HG02588 (cell line): ENCODE measurements at regions not wholly inside any gene's neighbourhood (a gene's known extent, or its start where the extent isn't known, plus 50 kb on each side); places are given as distances from the start of the nearest gene placed in this dataset.
"Not testable (repeated sequence)": the region's sequence is repeated elsewhere in the genome, so short reads cannot be mapped to it uniquely, and the experiment has no call there.

Experiments used
- ATAC-seq: cut with Tn5 transposase; IDR thresholded peaks from one replicate; pipeline ENCODE4 v1.9.1; 2021; ENCODE audit warnings: mild to moderate bottlenecking, moderate library complexity; ENCODE audit not compliant: unreplicated experiment

DNA sequence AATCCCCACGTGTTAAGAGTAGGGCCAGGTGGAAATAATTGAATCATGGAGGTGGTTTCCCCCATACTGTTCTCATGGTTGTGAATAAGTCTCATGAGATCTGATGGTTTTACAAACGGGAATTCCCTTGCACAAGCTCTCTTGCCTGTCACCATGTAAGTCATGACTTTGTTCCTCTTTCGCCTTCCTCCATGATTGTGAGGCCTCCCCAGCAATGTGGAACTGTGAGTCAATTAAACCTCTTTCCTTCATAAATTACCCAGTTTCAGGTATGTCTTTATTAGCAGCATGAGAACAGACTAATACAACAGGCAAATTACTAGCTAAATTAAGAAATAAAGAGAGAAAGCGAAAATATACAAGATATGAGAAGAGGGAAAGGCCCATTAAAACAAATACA is 1822.6 kb upstream of the PIK3C3 start:
- ATAC-seq: not testable (repeated sequence)

DNA sequence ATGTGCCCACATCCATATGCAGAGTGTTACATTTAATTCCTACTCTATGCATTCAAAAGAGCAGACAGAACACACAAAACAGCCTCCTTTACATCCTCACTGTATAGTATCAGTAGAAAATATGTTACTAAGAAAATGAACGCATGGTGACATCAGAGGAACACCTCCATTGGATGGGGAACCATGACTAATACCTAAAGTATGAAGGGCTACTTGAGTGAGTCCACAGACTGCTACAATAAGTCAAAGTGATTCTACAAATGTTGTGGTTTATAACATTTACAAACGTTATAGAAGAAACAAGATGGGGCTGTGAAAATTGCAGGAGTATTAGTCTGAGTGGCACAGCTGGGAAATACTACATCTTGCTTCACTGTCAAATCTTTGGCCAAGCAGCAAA is 1830.9 kb upstream of the PIK3C3 start:
- ATAC-seq: no peak

DNA sequence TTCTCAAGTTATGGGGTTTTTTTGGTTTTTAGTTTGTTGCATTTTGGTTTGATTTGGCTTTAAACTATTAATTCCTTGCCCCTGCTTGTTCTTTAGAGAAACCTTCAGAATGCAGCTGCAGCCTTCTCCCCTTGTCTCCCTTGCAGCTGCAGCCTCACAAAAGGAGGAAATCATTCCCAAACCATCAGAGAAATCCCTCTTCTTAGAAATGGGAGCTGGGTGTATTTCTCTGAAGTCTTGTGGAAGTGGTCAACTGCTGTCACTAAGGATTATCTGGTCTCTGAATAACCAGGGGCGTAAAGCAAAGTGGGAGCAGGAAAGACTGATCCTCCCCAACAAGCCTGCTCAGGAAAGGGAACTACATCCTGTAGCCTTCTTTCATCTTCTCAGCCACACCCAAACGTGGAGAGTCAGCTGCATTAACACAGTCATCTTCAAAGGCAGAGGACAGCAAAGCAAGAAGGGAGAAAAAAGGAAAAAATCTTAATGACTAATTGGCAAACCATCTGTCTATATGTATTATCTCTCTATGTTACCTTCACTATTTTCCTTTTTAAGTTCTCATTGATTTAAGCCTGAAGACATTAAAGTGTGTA is 1834.1 kb upstream of the PIK3C3 start:
- ATAC-seq: no peak

DNA sequence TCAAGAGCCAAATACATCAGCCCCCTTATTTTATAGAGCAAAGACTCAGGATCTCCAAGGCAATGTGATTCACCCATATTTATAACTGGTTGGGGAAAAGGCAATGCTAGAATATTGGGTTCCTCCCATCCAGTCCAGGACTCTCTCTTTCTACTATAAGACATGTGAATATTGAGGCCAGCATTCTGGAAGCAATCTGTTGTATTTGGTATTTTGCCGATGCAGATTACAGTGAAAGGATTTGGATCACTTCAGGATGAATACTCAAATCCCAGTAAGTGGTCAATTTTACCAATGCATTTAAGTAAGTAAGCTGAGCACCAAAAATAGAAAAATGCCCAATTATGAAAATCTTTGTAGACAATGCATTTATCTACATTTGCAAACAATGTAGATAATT is 1834.7 kb upstream of the PIK3C3 start:
- ATAC-seq: no peak

DNA sequence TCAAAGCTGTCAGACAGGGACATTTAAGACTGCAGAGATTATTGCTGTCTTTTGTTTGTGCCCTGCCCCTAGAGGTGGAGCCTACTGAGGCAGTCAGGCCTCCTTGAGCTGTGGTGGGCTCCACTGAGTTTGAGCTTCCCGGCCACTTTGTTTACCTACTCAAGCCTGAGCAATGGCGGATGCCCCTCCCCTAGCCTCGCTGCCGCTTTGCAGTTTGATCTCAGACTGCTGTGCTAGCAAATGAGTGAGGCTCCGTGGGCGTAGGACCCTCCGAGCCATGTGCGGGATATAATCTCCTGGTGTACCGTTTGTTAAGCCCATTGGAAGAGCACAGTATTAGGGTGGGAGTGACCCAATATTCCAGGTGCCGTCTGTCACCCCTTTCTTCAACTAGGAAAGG is 1835.5 kb upstream of the PIK3C3 start:
- not testable (repeated sequence) for ATAC-seq

DNA sequence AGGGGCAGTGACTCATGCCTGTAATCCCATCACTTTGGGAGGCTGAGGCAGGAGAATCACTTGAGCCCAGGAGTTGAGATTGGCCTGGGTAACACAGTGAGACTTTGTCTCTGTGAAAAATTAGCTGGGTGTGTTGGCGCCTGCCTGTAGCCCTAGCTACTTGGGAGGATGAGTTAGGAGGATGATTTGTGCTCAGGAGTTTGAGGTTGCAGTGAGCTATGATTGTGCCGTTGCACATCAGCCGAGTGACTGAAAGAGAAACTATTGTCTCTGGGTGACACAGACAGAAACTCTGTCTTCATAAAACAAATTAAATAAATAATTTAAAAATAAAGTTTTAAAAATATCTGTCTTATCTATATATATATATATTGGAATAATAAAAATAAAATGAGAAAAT is 1844.6 kb upstream of the PIK3C3 start:
- ATAC-seq: no peak

DNA sequence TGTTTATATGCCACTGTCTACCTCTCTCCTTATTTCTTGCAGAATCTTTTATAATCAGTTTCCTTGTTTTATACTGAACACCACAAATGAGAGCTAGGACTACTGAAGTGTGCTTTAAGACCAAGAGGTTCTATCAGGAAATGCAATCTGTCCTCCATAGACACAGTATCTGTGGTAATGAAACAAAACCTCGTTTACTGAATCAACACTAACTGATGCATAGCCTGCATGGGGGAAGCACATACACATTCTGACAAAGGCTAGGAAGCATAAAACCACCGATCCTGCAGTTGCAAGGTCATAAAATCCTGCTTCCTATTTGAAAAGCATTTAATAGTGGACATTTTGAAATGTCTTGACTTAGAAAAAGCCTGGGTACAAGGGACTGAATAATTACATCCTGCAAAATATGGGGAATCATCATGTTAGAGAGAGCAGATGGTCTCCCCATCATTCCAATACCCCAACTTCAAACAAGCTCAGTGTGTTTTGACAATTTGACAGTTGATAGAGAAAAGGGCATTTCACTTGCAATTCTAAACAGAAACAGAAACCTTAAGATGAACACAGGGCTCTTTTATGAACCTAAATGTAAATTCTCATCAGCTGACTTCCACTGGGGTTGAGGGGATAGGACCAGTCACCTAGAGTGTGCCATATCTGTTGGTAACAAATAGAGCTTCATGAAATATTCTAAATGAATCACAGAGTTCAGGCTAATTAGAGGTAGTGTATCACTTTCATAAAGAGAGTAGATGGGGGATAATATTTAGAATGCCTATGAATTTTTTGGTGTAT is 1845.6 kb upstream of the PIK3C3 start:
- ATAC-seq: no peak

DNA sequence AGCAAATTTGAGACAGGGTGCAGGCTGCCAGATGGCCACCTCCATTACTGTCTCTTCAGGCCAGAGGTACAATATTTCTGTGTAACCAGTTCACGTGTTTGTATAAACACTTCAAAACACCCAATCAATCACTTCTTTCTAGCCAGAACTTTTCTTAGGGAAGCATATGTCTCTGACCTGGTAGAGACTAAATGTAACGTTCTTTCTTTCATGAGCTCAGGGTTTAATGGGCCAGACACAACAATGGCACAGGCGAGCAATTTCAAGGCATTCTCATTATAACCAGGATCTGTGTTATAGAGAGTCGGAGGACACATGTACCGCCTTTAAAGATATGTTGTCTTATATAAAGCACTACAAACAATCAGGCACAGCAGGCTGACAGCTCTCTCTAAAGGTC is 1846.4 kb upstream of the PIK3C3 start:
- ATAC-seq: no peak

DNA sequence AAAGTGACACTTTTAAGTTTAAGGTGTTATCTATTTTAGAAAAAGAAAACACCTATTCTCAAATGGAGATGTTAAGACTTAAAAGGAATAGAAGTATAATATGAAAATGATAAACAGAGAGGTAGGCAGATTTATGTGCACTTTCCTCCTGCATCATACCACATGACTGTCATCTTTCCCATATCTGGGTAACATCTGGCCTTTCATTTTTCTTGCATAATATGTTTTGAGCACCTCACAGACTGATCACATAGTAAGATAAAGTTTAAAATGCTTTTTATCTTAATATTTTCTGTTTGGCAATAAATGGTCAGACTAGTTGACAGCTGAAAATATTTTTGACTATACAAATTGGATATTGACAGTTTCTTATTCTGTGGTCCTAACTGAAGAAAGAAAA is 1852.1 kb upstream of the PIK3C3 start:
- ATAC-seq: no peak

DNA sequence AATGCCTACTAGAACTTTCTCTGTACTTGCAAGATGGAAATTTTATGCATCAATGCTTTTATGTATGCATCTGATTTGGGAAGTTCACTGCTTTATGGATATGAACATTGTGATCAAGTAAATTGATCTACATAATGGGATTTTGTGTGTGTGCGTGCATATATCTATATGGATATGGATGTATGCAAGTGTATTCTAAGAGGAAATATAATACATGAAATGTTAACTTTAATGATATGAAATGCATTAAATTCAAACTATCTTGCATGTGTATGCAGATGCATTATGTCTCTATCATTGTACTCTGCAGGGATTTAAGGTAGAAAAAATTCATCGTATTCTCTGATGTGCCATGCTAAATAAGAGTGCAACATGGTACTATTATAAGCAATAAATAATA is 1855.4 kb upstream of the PIK3C3 start:
- ATAC-seq: no peak

DNA sequence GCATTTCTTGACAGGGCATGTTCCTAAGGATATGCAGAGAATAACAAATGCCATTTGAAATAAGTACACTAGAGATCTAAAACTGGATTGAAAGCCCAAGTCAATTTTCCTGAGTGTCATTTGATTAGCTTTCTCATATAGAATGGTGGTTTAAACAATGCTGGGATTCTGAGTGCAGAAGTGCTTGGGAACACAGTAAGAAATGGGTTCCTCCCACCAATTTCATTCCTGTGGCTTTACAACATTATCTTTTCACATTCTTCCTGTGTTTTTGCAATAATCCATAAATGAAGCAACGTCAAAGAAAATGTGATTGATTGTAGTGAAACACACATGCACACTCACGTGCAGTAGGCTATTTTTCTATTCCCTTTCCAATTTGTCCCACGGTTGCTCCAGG is 1858.4 kb upstream of the PIK3C3 start:
- no peak for ATAC-seq

DNA sequence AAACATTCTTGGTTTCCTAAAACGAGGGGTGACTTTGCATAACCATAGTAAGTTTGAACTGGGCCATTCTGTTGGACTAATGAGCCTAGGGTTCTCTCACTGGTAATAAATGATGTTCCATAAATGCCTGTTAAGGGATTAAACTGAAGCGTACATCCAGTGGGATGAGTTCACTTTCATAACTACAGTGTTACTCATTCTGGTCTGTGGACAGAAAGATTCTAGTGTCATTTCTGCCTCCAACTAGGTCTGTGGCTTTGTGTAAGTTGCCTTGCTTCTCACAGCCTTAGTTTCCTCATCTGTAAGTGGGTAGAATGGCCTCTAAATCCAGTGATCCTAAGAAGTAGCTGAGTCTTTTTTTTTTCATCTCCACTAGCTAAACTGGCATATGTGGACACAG is 1860.6 kb upstream of the PIK3C3 start:
- no peak for ATAC-seq

DNA sequence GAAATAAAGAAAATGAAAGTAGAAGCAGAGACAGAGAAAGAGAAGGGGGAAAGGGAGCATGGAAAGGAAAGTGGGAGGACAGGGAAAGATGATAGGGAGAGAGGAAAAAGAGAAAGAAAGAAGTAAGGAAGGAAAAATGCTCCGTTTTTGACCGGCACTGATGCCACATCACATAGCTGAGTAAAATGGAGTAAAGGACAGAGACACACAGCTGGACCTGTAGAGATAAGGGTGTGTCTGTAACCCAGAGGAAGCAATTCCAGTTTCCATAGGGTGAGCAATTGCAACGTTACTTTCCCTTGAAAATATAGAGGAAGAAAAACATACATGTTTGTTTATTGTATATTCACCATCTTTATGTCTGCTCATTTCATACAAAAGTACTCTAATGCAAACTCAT is 1866.9 kb upstream of the PIK3C3 start:
- ATAC-seq: no peak

DNA sequence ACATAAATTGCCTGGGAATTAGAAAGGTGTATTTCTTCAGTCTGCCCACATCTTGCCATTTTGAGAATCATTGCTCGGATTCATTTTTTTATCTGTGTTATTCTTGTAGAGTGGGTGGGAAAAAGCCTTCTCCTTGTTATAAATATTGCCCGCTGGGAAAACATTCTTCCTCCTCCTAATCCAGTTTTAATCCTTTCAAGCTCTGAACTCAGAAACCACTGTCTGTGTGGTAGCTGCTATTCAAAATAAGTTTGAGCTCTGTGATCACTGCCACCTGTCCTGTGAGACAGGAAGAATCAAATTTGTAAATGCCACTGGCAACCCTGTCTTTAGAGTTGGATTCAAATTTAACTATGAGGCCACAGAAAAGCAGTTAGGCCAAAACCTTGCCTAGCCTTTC is 1875.2 kb upstream of the PIK3C3 start:
- ATAC-seq: no peak

DNA sequence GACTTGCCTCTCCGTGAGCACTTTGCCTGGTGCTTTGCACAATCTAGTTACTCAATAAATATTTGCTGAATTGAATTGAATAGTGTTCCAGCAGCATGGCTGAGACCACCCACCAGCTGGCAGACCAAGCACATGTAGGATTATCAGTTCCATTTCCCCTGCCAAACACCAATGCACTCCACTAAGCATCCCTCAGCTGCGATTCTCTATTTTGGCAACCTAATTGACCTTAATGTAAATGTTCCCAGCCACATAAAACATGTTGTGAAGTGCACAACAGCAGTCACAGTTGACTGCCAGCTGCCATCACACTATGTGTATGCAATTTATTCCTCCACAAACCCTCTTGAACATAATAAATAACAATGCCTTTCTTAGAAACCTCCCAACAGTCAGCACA is 1879.4 kb upstream of the PIK3C3 start:
- no peak for ATAC-seq

DNA sequence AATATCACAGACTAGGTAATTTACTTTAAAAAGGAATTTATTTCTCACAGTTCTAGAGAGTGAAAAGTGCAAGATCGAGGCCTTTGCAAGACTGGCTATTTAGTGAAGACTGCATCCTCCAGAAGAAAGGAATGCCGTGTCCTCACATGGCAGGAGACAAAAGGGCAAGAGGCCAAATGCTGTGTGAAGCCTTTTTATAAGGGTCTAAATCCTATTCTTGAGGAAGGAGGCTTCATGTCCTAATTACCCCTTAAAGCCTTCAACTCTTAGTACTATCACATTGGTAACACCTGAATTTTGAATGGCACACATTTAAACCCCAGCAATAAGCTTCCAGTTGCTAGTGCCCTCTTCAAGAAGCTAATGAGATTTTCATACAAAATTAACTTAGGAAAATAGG is 1882.3 kb upstream of the PIK3C3 start:
- ATAC-seq: no peak

DNA sequence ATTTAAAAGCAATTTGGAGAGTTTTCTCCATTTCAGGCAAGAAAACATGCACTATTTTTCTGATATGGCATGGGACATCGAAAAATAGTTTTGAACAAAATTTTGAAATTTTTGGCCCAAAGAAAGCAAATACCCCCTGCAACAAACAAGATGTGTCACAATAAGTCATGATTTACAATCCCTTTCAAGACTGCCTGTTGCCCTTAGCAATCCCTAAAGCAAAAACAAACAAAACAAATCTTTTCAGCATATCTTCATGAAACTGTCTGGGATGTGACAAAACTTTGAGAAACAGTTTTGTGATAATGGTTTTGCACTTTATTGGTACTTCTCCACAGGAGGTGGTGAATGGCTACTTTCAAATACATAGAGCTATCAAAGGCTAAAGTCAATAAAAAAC is 1888.7 kb upstream of the PIK3C3 start:
- no peak for ATAC-seq

DNA sequence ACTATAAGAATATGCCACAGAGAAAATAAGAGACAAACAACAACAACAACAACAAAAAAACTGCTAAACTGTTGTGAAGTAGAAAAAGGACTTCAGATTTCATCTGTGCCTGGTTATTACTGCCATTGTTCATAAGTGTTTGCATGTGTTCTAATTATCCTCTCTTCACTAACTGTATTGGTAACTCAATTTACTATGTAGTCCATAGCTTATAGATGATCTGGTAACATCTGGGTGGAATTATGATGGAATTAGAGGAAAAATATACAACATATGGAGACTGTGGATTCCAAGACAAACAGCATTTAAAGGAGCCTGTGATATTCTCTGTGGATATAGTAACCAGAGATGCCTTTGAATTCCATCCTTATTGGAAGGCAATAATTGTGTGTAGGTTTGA is 1891.5 kb upstream of the PIK3C3 start:
- no peak for ATAC-seq

DNA sequence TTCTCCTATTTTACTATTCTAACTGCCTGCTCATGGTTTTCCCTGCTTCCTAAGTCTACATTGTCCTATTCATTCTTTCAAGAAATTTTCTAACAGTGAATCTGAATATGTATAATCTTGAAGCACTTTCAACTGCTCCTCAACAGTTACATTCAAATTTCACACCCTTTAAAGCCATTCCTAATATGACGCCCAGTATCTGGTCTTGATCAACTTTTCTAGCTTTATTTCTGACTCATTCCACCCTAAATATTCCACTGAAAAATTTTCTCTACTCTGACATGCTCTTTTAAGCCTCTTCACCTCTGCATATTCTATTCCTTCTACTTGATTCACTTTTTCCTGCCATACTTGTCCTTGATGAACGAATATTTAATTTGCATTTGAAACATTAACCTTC is 1893.9 kb upstream of the PIK3C3 start:
- no peak for ATAC-seq

DNA sequence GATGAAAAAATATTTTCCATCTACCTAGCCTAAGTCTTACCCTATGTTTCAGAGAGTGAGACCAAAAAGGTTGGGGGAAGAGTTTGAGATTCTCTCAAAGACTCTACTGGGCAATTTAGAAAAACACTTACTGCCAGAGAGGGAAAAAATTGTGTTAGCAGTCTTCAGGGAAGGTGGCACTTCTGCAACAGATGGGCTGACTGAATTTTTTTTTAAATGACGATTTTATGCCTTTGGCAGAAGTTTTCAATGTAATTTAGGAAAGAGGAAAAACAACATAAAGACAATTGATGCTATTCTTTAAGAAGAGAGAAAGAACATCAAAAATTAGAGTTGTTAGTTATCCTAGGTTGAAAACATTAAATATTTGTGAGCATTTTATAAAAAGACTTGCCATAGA is 1894.5 kb upstream of the PIK3C3 start:
- no peak for ATAC-seq

DNA sequence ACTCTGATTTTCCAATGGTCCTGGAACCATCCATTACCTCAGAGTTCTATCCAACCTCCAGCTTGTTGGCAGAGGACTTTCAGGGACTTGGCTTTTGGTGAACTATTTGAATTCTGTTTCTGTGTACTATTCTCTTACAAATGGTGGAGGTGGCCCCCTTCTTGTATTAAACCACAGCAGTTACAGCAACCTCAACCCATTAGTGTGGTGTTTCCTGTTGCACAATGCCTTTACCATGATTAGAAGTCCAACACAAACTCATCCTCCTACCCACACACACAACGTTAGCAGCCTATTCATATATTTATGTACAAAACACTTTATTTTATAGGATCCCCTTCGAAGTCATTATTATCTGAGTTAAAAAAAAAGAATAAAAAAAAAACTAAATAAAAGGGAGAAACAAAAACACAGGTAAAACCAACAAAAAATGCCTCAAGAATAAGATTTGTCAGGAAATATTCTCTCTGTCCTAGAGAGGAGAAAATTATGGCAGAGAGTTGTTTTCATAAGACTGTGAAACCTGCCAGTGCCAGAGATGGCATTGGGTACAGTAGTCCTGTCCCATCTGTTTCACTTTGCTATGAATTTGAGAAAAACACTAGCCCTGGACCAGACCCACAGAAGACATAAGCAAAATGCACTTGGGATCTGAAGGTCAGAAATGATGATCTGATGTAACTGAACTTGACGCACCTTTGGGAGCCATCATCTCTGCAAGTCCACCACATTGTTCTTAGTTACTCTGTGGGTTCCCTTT is 1896.0 kb upstream of the PIK3C3 start:
- ATAC-seq: no peak

DNA sequence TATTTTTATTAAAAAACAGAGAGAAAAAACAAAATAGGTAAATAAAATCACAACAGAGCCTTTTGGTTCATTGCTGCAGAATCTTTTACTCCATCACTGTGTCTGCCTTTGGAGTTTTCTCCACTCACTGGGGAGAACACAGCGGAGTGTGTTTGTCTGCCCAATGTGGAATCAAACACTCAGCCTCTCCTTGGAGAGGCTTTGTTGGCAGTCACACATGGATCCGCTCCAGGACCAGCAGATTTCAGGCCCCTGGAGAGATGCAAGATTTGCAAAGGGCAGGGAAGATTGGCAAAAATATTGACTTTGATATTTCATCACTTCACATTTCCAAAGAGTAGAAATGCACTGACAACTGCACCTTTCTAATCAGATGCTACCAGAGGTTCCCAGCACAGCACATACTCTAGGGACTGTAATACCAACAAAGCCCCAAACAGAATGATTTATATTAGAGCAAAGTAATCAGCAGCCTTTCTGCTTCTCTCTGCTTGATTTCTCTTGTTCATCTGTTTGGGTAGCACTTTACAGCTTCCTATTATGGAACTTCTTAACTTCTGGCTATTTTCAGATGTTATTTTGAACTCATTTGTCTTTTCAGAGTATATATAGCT is 1898.8 kb upstream of the PIK3C3 start:
- ATAC-seq: no peak
